ENCODE measurements at regions not wholly inside any gene's neighbourhood (a gene's known extent, or its start where the extent isn't known, plus 50 kb on each side); places are given as distances from the start of the nearest gene placed in this dataset.

- TF ChIP-seq REST (IDR thresholded peaks at IDR 0.05; ENCODE audit: low read depth): no peak
- TF ChIP-seq YY1 (IDR thresholded peaks at IDR 0.05; ENCODE audit: extremely low read depth, insufficient replicate concordance, low read depth, low read length): no peak
- no peak for TF ChIP-seq SIN3A (IDR thresholded peaks at IDR 0.05; ENCODE audit: low read depth)
These were observed 888.4 kb upstream of the PHF14 start (continued) for GRCh38 chr7:10085231-10085630.

- Histone ChIP-seq H3K36me3 (ENCODE audit: control insufficient read depth in 1 of 2, insufficient read depth in 2 of 2, low read length in 2 of 2) (no peaks in the 10 kb centered on the region), H4K20me1 (ENCODE audit: insufficient read depth) (no peaks in the 10 kb centered on the region), H3K9ac (ENCODE audit: low read length) (no peak overlapping the region), H3K4me2 (ENCODE audit: low read length) (no peak overlapping the region), H3K27me3 (ENCODE audit: insufficient read depth, low read length) (no peaks in the 10 kb centered on the region), H2AFZ (ENCODE audit: low read depth, low read length, poor library complexity, severe bottlenecking) (no peak overlapping the region), H3K9me3 (ENCODE audit: control insufficient read depth in 1 of 2, insufficient read depth in 1 of 2, low read depth in 1 of 2, low read length in 2 of 2) (peaks cover 4 to 11% of the 10 kb centered on the region in 2 experiments; a peak in 3 of 4 replicates), H3K4me3 (replicated peaks in 1 of 2; ENCODE audit: low read depth in 1 of 2, low read length in 2 of 2) (no peak overlapping the region), H3K9me2 (ENCODE audit: insufficient read depth) (no peaks in the 10 kb centered on the region), H3K79me2 (ENCODE audit: insufficient read depth, low read length) (no peaks in the 10 kb centered on the region), H3K27ac (ENCODE audit: low read depth, low read length) (no peak overlapping the region), H3K4me1 (ENCODE audit: control insufficient read depth in 1 of 2, insufficient read depth in 2 of 2, low read length in 2 of 2) (no peaks in the 10 kb centered on the region)
- no peak for DNase-seq (ENCODE audit: low read depth, low spot score)
- no TSS peak for BruUV-seq (replicated peaks)
- ChIA-PET RAD21 (ENCODE audit: low non-redundant PET in 1 of 2, low total read pairs in 2 of 2, uncharacterized antibody in 2 of 2, unreplicated experiment in 2 of 2) (no interaction called here), CTCF (no interaction called here), POLR2A (no interaction called here)
- intact Hi-C loops (cut with micrococcal nuclease): loop anchor here (5.0 kb wide), 1 partner anchor 52 kb away; no protein-coding TSS in a partner anchor
- no peak for ATAC-seq
- TF ChIP-seq ZNF274 (IDR thresholded peaks at IDR 0.05; ENCODE audit: low read depth, low read length) (no peak), MAX (IDR thresholded peaks at IDR 0.05) (no peak), ATF3 (IDR thresholded peaks at IDR 0.05) (no peak), CEBPB (IDR thresholded peaks at IDR 0.05; ENCODE audit: low read depth) (no peak), REST (IDR thresholded peaks at IDR 0.05; ENCODE audit: low read depth) (no peak), FOSL1 (IDR thresholded peaks at IDR 0.05; ENCODE audit: low read depth) (no peak), ELF1 (IDR thresholded peaks at IDR 0.05; ENCODE audit: borderline replicate concordance, low read depth) (no peak), ZBTB33 (IDR thresholded peaks at IDR 0.05; ENCODE audit: extremely low read depth, insufficient replicate concordance, low read length) (no peak), RAD21 (IDR thresholded peaks at IDR 0.05; ENCODE audit: low read depth) (no peak), JUND (IDR thresholded peaks at IDR 0.05) (no peak), POLR2AphosphoS5 (IDR thresholded peaks at IDR 0.05; ENCODE audit: low read depth, low read length) (no peak)
These were observed 873.1 kb upstream of the PHF14 start for GRCh38 chr7:10100572-10100971.
